Heart left ventricle (tissue), 13 donors: ENCODE measurements at regions not wholly inside any gene's neighbourhood (a gene's known extent, or its start where the extent isn't known, plus 50 kb on each side); places are given as distances from the start of the nearest gene placed in this dataset.

Experiments used
- POLR2A ChIP-seq, 2 donors: fragments of 450-650 bp; IDR thresholded peaks; one replicate each; pipeline ENCODE4 v1.6.1; 2017; ENCODE audit warnings: antibody characterized with exemption in 2 of 2, mild to moderate bottlenecking in 2 of 2, moderate library complexity in 2 of 2
- TF ChIP-seq, protein P1 (sequence below), 12 donors: fragments of 200-600 bp; sonication (generic) in 4 of 12; IDR thresholded peaks; one replicate each; pipeline versions ENCODE4 v1.5.0 to v1.8.0; 2018 to 2022; ENCODE audit warnings: antibody characterized with exemption in 12 of 12, mild to moderate bottlenecking in 5 of 12
- donor health status: ischemic (EF 13 %, LVEDD 7.1; RV severe dilation, severe dysfunction).
- donor health status: DM: no; HTN: yes; CAD: no.
- donor health status: DM: no; HTN: no; CAD: no.
- donor health status: ischemic (EF 25% LVEDD 6.9; RV normal size, moderate dysfunction).
- donor health status: ischemic (EF 25% LVEDD 5.7; RV mildly dilated, moderate dysfunction).
- donor health status: ischemic (EF 35%, LVEDD 5.7; RV mildly dilated, moderate dysfunction).
- donor health status: nonischemic (EF 11% LVEDD 7.7; RV severe dilation, severe dysfunction).
- donor health status: DM: yes; HTN: yes; CAD: no.
- donor health status: PGD.
- donor health status: ischemic (EF 29% LVEDD 5.4; RV normal size, mild dysfunction).
- donor health status: nonischemic (EF 23%, LVEDD 6.1; RV moderate dilation, normal function).

GRCh38 chr9:134978272-134978671 is 60.6 kb upstream of the FCN1 start:
- no peak for TF ChIP-seq POLR2A (IDR thresholded peaks at IDR 0.05)
- TF ChIP-seq, protein P1, sequence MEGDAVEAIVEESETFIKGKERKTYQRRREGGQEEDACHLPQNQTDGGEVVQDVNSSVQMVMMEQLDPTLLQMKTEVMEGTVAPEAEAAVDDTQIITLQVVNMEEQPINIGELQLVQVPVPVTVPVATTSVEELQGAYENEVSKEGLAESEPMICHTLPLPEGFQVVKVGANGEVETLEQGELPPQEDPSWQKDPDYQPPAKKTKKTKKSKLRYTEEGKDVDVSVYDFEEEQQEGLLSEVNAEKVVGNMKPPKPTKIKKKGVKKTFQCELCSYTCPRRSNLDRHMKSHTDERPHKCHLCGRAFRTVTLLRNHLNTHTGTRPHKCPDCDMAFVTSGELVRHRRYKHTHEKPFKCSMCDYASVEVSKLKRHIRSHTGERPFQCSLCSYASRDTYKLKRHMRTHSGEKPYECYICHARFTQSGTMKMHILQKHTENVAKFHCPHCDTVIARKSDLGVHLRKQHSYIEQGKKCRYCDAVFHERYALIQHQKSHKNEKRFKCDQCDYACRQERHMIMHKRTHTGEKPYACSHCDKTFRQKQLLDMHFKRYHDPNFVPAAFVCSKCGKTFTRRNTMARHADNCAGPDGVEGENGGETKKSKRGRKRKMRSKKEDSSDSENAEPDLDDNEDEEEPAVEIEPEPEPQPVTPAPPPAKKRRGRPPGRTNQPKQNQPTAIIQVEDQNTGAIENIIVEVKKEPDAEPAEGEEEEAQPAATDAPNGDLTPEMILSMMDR (IDR thresholded peaks at IDR 0.05) = no peak
